ENCODE measurements at regions not wholly inside any gene's neighbourhood (a gene's known extent, or its start where the extent isn't known, plus 50 kb on each side); places are given as distances from the start of the nearest gene placed in this dataset.

DNA sequence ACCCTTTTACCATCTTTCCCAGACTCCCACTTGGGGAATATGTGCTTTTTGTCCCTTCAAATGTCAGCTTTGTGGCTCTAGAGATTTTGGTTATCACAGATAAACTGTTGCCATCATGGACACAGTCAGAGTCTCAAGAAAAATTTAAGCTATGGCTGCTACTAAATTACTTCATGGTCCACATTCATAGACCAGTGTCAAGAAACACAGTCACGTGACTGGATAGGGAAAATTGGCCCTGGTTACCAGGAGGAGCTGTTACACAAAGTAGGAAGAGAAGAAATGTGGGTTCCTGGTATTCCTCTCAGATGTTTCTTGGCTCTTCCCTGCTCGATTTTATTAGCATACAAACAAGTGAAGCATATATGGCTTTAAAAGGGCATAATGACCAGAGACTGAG is 348.9 kb downstream of the NDFIP2 start:
- no peaks in the 10 kb centered on the region for H3K27me3 ChIP-seq
- TF ChIP-seq CTCF (IDR thresholded peaks at IDR 0.05): no peak
- TF ChIP-seq POLR2A (IDR thresholded peaks at IDR 0.05): no peak
- no peaks in the 10 kb centered on the region for H3K9me3 ChIP-seq
- ATAC-seq (no peak), DNase-seq (no peak)
- 32% methylated on average over 2 of the region's 2 CpGs for WGBS (ENCODE audit: insufficient coverage, low coverage, low lambda C conversion rate, missing lambda C conversion rate)
- no peaks in the 10 kb centered on the region for H3K36me3 ChIP-seq
- H3K4me3 ChIP-seq: no peak overlapping the region
- intact Hi-C loops (cut with DNase I): no loop called here
- H3K27ac ChIP-seq: no peak overlapping the region
- no peaks in the 10 kb centered on the region for H3K4me1 ChIP-seq

- no peaks in the 10 kb centered on the region for H3K27me3 ChIP-seq
- H3K27ac ChIP-seq: no peak overlapping the region
- H3K36me3 ChIP-seq: no peaks in the 10 kb centered on the region
- TF ChIP-seq CTCF (IDR thresholded peaks at IDR 0.05): no peak
- TF ChIP-seq POLR2A (IDR thresholded peaks at IDR 0.05): no peak
- H3K4me1 ChIP-seq: no peaks in the 10 kb centered on the region
- intact Hi-C loops (cut with DNase I): no loop called here
- DNase-seq (no peak), ATAC-seq (no peak)
- no peaks in the 10 kb centered on the region for H3K9me3 ChIP-seq
- H3K4me3 ChIP-seq: no peak overlapping the region
These were observed 345.0 kb downstream of the NDFIP2 start for GRCh38 chr13:79825959-79826358.

GRCh38 chr13:79815041-79815440 is 334.1 kb downstream of the NDFIP2 start:
- intact Hi-C loops (cut with DNase I): no loop called here
- ATAC-seq (no peak), DNase-seq (no peak)
- 58% methylated on average over 1 of the region's 1 CpG for WGBS (ENCODE audit: insufficient coverage, low coverage, low lambda C conversion rate, missing lambda C conversion rate)
- TF ChIP-seq POLR2A (IDR thresholded peaks at IDR 0.05): no peak
- no peak for TF ChIP-seq CTCF (IDR thresholded peaks at IDR 0.05)
- H3K4me3 ChIP-seq: no peak overlapping the region
- H3K9me3 ChIP-seq: no peaks in the 10 kb centered on the region
- no peaks in the 10 kb centered on the region for H3K27me3 ChIP-seq
- no peaks in the 10 kb centered on the region for H3K4me1 ChIP-seq
- H3K36me3 ChIP-seq: no peaks in the 10 kb centered on the region
- H3K27ac ChIP-seq: no peak overlapping the region

GRCh38 chr13:79812070-79812850 is 331.3 kb downstream of the NDFIP2 start:
- intact Hi-C loops (cut with DNase I): no loop called here
- TF ChIP-seq POLR2A (IDR thresholded peaks at IDR 0.05) (no peak), CTCF (IDR thresholded peaks at IDR 0.05) (no peak)
- Histone ChIP-seq H3K4me3 (no peak overlapping the region), H3K9me3 (no peaks in the 10 kb centered on the region), H3K27me3 (no peaks in the 10 kb centered on the region), H3K4me1 (no peaks in the 10 kb centered on the region), H3K27ac (no peak overlapping the region), H3K36me3 (no peaks in the 10 kb centered on the region)
- DNase-seq (no peak), ATAC-seq (peak in 2 of 4 donors; percentile 28 to 57)
- 49% methylated on average over 2 of the region's 2 CpGs for WGBS (ENCODE audit: insufficient coverage, low coverage, low lambda C conversion rate, missing lambda C conversion rate)

DNA sequence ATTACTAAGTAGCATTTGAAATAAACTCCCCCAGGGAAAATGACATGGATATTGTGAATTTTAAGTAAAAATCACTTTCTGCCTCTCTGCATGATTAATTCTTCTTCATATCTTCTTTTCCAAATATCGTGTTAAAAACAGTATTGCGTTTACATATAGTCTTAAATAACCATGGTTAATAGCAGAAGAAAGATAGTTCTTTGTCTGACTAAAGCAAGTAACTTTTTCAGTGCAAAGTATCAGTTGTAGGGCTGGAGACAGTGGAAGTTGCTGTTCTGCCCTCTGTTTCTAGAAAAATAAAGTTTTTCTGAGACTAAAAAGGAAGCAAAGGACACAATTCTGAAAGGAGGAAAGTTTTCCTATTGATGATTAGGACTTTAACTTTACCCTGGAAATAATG is 330.2 kb downstream of the NDFIP2 start:
- intact Hi-C loops (cut with DNase I): no loop called here
- no peaks in the 10 kb centered on the region for H3K9me3 ChIP-seq
- no peaks in the 10 kb centered on the region for H3K4me1 ChIP-seq
- no peak overlapping the region for H3K4me3 ChIP-seq
- no peaks in the 10 kb centered on the region for H3K27me3 ChIP-seq
- WGBS (ENCODE audit: insufficient coverage, low coverage, low lambda C conversion rate, missing lambda C conversion rate): 35% methylated on average over 2 of the region's 2 CpGs
- TF ChIP-seq CTCF (IDR thresholded peaks at IDR 0.05) (no peak), POLR2A (IDR thresholded peaks at IDR 0.05) (no peak)
- DNase-seq: no peak
- no peaks in the 10 kb centered on the region for H3K36me3 ChIP-seq
- H3K27ac ChIP-seq: no peak overlapping the region
- no peak for ATAC-seq
